ENCODE measurements at regions not wholly inside any gene's neighbourhood (a gene's known extent, or its start where the extent isn't known, plus 50 kb on each side); places are given as distances from the start of the nearest gene placed in this dataset.

GRCh38 chr12:83931451-83931850, 981.1 kb downstream of the SLC6A15 start:
- TF ChIP-seq CTCF (IDR thresholded peaks at IDR 0.05) = no peak
- TF ChIP-seq NFE2L2 (conservative IDR thresholded peaks at IDR 0.05; ENCODE audit: low read length) = no peak
- TF ChIP-seq PBX3 (IDR thresholded peaks at IDR 0.05) = no peak
- TF ChIP-seq POLR2A (IDR thresholded peaks at IDR 0.05; ENCODE audit: low read length) = no peak
- TF ChIP-seq CHD2 (IDR thresholded peaks at IDR 0.05; ENCODE audit: low read length, partially characterized antibody) = no peak
- no peak for TF ChIP-seq BHLHE40 (IDR thresholded peaks at IDR 0.05; ENCODE audit: low read depth, low read length)
- no peak for TF ChIP-seq MYC (IDR thresholded peaks at IDR 0.05; ENCODE audit: borderline replicate concordance, low read length)
- TF ChIP-seq CBX2 (IDR thresholded peaks at IDR 0.05; ENCODE audit: borderline replicate concordance, low read depth) = no peak
- TF ChIP-seq MAX (IDR thresholded peaks at IDR 0.05) = no peak
- no peak for TF ChIP-seq RAD21 (conservative IDR thresholded peaks at IDR 0.05 in 1 of 2, IDR thresholded peaks at IDR 0.05 in 1 of 2)
- TF ChIP-seq MAZ (IDR thresholded peaks at IDR 0.05; ENCODE audit: borderline replicate concordance, low read depth, low read length) = no peak
- TF ChIP-seq EP300 (IDR thresholded peaks at IDR 0.05) = no peak
- no peak for TF ChIP-seq ESRRA (IDR thresholded peaks at IDR 0.05; ENCODE audit: borderline replicate concordance, low read length)

Measured in A549 (cell line).